H1 (cell line): ENCODE measurements at regions not wholly inside any gene's neighbourhood (a gene's known extent, or its start where the extent isn't known, plus 50 kb on each side); places are given as distances from the start of the nearest gene placed in this dataset.

Experiments
- EZH2 ChIP-seq: fragments of 200-600 bp; sonication (generic); IDR thresholded peaks from 2 replicates; pipeline ENCODE4 v1.7.1; 2012; ENCODE audit warnings: low read depth, mild to moderate bottlenecking, moderate library complexity, low read length, inconsistent platforms; ENCODE audit not compliant: severe bottlenecking
- GABPA ChIP-seq: IDR thresholded peaks from 2 replicates; pipeline ENCODE4 v1.6.1; 2011; ENCODE audit warnings: mild to moderate bottlenecking, low read length, moderate library complexity, borderline replicate concordance; ENCODE audit not compliant: insufficient read depth
- HDAC2 ChIP-seq, 2 experiments: fragments of 300-600 bp in 1 of 2; sonication (generic) in 1 of 2; IDR thresholded peaks; 2 replicates each; pipeline ENCODE4 v1.6.1; 2011 to 2012; ENCODE audit warnings: low read depth in 2 of 2, low read length in 2 of 2, mild to moderate bottlenecking in 2 of 2, moderate library complexity in 2 of 2, borderline replicate concordance in 1 of 2, inconsistent platforms in 1 of 2
- KDM5A ChIP-seq: fragments of 200-600 bp; IDR thresholded peaks from 2 replicates; pipeline ENCODE4 v1.7.1; 2012; ENCODE audit warnings: mild to moderate bottlenecking, low read length, inconsistent platforms, mixed read lengths
- PHF8 ChIP-seq: fragments of 200-600 bp; sonication (generic); conservative IDR thresholded peaks from 2 replicates; pipeline ENCODE4 v1.7.1; 2012; ENCODE audit warnings: low read depth, mild to moderate bottlenecking, inconsistent platforms, low read length, moderate library complexity
- POU5F1 ChIP-seq: IDR thresholded peaks from 2 replicates; pipeline ENCODE4 v1.6.1; 2011; ENCODE audit warnings: low read depth, mild to moderate bottlenecking, low read length, moderate library complexity
- RFX5 ChIP-seq: IDR thresholded peaks from 2 replicates; pipeline ENCODE4 v1.6.1; 2011; ENCODE audit warnings: low read depth, low read length, improper control_type of control experiment, borderline replicate concordance
- RNF2 ChIP-seq: fragments of 200-900, 300-1000 bp; sonication (generic); IDR thresholded peaks from 2 replicates; pipeline ENCODE4 v1.7.1; 2016; ENCODE audit warnings: borderline replicate concordance, low read depth, mild to moderate bottlenecking, antibody characterized with exemption, low read length; ENCODE audit not compliant: poor library complexity, severe bottlenecking; ENCODE audit errors: missing control alignments
- SP2 ChIP-seq: IDR thresholded peaks from 2 replicates; pipeline ENCODE4 v1.6.1; 2012; ENCODE audit warnings: mild to moderate bottlenecking, low read length, inconsistent platforms
- SRF ChIP-seq: IDR thresholded peaks from 2 replicates; pipeline ENCODE4 v1.6.1; 2011; ENCODE audit warnings: mild to moderate bottlenecking, low read depth, low read length, moderate library complexity
- TF ChIP-seq, protein P1 (sequence below): IDR thresholded peaks from 2 replicates; pipeline ENCODE4 v1.6.1; 2011; ENCODE audit warnings: low read depth, mild to moderate bottlenecking, low read length; ENCODE audit not compliant: insufficient read depth

DNA sequence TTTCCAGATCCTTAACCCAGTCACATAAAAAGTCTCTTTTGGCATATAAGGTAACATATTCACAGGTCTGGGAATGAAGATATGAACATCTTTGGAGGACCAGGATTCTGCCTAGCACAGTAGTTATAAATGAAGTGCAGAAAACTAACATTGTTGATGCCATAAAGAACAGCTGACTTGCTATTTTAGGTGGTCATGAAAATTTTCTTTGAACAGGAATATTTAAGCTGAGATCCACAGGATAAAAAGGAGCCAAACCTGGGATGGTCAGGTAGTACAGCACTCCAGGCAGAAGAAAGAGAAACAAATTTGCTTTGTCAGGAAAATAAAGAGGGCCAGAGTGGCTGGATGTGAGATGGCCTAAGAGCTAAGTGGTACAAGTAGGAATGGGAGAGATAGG, 80.0 kb downstream of the CENPW start (continued):
- no peak for TF ChIP-seq PHF8
- no peak for TF ChIP-seq HDAC2 (IDR thresholded peaks at IDR 0.05; ENCODE audit: borderline replicate concordance in 1 of 2, low read depth in 2 of 2, low read length in 2 of 2)
- TF ChIP-seq SRF = no peak
- TF ChIP-seq, protein P1, sequence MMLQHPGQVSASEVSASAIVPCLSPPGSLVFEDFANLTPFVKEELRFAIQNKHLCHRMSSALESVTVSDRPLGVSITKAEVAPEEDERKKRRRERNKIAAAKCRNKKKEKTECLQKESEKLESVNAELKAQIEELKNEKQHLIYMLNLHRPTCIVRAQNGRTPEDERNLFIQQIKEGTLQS = no peak
- TF ChIP-seq GABPA = no peak
- TF ChIP-seq EZH2 = no peak
- TF ChIP-seq KDM5A = no peak
- no peak for TF ChIP-seq SP2
- no peak for TF ChIP-seq RNF2
- TF ChIP-seq POU5F1 = no peak
- no peak for TF ChIP-seq RFX5
